ENCODE measurements at regions not wholly inside any gene's neighbourhood (a gene's known extent, or its start where the extent isn't known, plus 50 kb on each side); places are given as distances from the start of the nearest gene placed in this dataset.

DNA sequence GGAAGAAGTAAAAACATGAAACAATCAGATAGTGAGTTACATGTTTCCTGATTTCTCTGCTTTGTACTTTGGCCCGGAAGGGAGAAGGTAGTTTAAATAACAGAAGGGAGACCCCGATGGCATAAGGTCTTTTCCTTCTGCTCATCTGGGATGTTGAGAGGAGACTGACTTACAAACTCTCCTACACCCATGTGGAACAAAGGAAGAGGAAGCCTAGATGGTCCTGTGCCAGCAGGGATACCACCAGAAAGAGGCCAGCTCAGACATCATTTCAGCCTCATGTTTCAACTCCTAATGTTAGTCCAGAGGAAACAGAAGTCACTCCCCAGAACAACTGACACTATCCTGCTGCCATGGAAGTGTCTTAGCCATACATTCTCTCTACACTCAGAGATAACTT is 250.7 kb upstream of the NOX3 start:
- no peak overlapping the region for H3K4me3 ChIP-seq (ENCODE audit: low read depth, low read length)
- DNase-seq (ENCODE audit: low read depth): no peak
- no peaks in the 10 kb centered on the region for H3K36me3 ChIP-seq (ENCODE audit: control insufficient read depth, insufficient read depth, low read length)
- no peaks in the 10 kb centered on the region for H3K27me3 ChIP-seq (ENCODE audit: control insufficient read depth, insufficient read depth, low read length)
- FAIRE-seq: no peak
- TF ChIP-seq, protein P1, sequence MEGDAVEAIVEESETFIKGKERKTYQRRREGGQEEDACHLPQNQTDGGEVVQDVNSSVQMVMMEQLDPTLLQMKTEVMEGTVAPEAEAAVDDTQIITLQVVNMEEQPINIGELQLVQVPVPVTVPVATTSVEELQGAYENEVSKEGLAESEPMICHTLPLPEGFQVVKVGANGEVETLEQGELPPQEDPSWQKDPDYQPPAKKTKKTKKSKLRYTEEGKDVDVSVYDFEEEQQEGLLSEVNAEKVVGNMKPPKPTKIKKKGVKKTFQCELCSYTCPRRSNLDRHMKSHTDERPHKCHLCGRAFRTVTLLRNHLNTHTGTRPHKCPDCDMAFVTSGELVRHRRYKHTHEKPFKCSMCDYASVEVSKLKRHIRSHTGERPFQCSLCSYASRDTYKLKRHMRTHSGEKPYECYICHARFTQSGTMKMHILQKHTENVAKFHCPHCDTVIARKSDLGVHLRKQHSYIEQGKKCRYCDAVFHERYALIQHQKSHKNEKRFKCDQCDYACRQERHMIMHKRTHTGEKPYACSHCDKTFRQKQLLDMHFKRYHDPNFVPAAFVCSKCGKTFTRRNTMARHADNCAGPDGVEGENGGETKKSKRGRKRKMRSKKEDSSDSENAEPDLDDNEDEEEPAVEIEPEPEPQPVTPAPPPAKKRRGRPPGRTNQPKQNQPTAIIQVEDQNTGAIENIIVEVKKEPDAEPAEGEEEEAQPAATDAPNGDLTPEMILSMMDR (IDR thresholded peaks at IDR 0.05; ENCODE audit: insufficient read depth, low read length, severe bottlenecking): no peak

DNA sequence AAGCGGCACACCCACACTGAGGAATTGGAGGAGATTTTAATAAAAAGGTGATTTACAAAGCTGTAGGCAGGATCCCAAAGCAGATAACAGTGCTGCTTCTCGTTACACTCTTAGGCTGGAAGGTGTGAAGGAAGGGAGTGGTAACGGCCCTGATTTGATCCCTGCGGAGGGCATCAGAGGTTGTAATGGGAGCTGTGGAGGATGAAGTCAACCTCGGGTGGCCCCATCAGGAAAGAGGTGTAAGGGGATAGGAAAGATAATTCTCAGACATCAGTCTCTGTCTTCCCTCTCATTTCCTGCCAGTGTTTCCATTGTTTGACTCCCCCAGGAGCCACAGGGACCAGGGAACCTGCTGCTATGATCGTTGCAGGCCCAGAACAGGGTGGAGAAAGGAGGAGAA is 245.7 kb upstream of the NOX3 start:
- Histone ChIP-seq H3K27me3 (ENCODE audit: control insufficient read depth, insufficient read depth, low read length) (no peaks in the 10 kb centered on the region), H3K36me3 (ENCODE audit: control insufficient read depth, insufficient read depth, low read length) (no peaks in the 10 kb centered on the region), H3K4me3 (ENCODE audit: low read depth, low read length) (no peak overlapping the region)
- DNase-seq (ENCODE audit: low read depth) (no peak), FAIRE-seq (no peak)
- TF ChIP-seq, protein P1 (IDR thresholded peaks at IDR 0.05; ENCODE audit: insufficient read depth, low read length, severe bottlenecking): no peak

DNA sequence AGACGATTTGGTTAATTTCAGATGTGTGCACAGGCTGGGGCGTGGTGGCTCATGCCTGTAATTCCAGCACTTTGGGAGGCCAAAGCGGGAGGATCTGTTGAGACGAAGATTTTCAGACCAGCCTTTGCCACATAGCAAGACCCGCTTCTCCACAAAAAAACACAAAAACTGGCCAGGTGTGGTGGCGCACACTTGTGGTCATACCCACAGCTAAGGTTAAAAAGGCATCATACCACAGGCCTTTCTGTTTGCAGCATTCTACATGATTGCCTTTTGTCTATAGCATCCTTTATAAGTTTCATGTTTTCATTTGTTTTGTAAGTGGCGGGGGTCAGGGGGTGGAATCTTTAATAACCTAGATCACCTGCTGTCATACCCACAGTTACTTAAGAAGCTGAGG is 239.9 kb upstream of the NOX3 start:
- FAIRE-seq: no peak
- H3K27me3 ChIP-seq (ENCODE audit: control insufficient read depth, insufficient read depth, low read length): no peaks in the 10 kb centered on the region
- TF ChIP-seq, protein P1 (IDR thresholded peaks at IDR 0.05; ENCODE audit: insufficient read depth, low read length, severe bottlenecking): no peak
- DNase-seq (ENCODE audit: low read depth): no peak
- H3K36me3 ChIP-seq (ENCODE audit: control insufficient read depth, insufficient read depth, low read length): no peaks in the 10 kb centered on the region
- H3K4me3 ChIP-seq (ENCODE audit: low read depth, low read length): no peak overlapping the region

DNA sequence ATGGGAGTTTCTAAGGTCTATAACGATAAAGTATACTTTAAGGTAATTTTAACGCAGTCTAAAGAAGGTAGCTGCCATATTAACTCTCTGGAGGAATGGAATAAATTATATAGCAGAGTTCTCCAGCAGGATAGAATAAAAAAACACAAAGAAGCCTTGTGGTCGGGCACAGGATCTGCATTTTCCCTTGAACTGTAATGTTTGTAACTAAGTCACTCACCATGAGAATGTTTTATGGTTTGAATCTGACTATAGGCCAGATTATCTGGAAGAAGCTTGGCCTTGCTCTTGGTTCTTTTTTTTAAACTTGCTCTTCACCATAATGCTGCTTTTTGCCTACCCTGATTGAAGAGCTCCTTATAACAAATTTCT is 238.8 kb upstream of the NOX3 start:
- DNase-seq (ENCODE audit: low read depth) (no peak), FAIRE-seq (no peak)
- Histone ChIP-seq H3K27me3 (ENCODE audit: control insufficient read depth, insufficient read depth, low read length) (no peaks in the 10 kb centered on the region), H3K36me3 (ENCODE audit: control insufficient read depth, insufficient read depth, low read length) (no peaks in the 10 kb centered on the region), H3K4me3 (ENCODE audit: low read depth, low read length) (no peak overlapping the region)
- TF ChIP-seq, protein P1 (IDR thresholded peaks at IDR 0.05; ENCODE audit: insufficient read depth, low read length, severe bottlenecking): no peak

DNA sequence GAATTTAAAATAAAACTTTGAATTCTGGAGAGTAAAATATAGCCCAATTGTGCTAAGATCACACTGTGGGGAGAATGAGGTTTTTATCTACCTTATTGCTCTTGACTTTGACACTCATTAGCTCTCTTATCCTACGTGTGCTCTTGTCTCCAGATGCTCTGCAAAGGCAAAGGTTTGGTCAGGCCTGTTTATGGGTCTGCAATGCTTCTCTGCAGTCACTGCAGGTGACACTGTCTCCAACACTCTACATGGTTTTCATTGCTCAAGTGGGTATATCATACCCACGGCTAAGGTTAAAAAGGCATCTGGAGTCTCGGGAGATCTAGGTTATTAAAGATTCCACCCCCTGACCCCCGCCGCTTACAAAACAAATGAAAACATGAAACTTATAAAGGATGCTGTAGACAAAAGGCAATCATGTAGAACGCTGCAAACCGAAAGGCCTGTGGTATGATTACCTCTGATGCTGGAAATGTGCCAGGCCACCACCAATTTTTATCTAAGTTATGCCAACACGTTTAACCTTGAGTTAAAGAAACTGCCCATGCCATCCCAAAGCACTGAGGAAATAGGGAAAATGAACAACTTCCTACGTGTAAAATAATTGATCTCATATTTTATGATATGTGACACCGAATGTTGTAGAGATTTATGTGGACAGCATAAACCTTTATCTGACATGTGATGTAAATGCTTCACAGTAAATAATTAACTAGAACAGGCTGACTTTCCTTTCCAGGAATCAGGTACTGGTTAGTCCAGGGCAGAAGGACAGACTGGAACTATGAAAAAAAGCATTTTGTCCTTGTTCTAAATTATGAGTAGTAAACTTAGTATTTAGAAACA is 238.2 kb upstream of the NOX3 start:
- TF ChIP-seq, protein P1 (IDR thresholded peaks at IDR 0.05; ENCODE audit: insufficient read depth, low read length, severe bottlenecking): no peak
- no peaks in the 10 kb centered on the region for H3K36me3 ChIP-seq (ENCODE audit: control insufficient read depth, insufficient read depth, low read length)
- H3K4me3 ChIP-seq (ENCODE audit: low read depth, low read length): no peak overlapping the region
- no peak for DNase-seq (ENCODE audit: low read depth)
- no peak for FAIRE-seq
- no peaks in the 10 kb centered on the region for H3K27me3 ChIP-seq (ENCODE audit: control insufficient read depth, insufficient read depth, low read length)

DNA sequence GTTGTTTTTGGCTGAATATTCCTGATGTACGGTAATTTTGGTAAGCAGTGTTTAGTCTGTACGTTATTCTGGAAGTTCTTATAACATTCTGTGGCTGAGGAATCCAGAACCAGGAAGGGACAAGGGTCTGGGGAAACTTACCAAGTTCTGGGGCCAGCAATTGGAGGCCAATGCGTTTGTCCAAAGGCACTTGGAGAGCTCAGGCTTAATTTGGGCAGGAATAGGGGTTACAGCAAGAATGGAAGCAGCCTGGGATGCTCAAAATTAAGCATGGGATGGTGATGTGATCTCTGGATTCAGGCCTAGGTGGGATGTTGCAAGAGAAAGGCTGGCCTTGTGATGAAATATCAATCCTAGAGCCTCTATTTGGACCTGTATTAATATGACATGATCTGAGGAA is 235.2 kb upstream of the NOX3 start:
- H3K36me3 ChIP-seq (ENCODE audit: control insufficient read depth, insufficient read depth, low read length): no peaks in the 10 kb centered on the region
- TF ChIP-seq, protein P1 (IDR thresholded peaks at IDR 0.05; ENCODE audit: insufficient read depth, low read length, severe bottlenecking): no peak
- FAIRE-seq (no peak), DNase-seq (ENCODE audit: low read depth) (no peak)
- H3K27me3 ChIP-seq (ENCODE audit: control insufficient read depth, insufficient read depth, low read length): no peaks in the 10 kb centered on the region
- no peak overlapping the region for H3K4me3 ChIP-seq (ENCODE audit: low read depth, low read length)
